ENCODE measurements at regions not wholly inside any gene's neighbourhood (a gene's known extent, or its start where the extent isn't known, plus 50 kb on each side); places are given as distances from the start of the nearest gene placed in this dataset.
"Not testable (repeated sequence)": the region's sequence is repeated elsewhere in the genome, so short reads cannot be mapped to it uniquely, and the experiment has no call there.

GRCh38 chr13:80680786-80681366 lies 339.9 kb upstream of the SPRY2 start:
- peaks cover 5% of the 10 kb centered on the region for H3K4me1 Mint-ChIP-seq (ENCODE audit: insufficient read depth, unreplicated experiment)
- H3K27me3 Mint-ChIP-seq (ENCODE audit: insufficient read depth, unreplicated experiment): no peaks in the 10 kb centered on the region
- no peak overlapping the region for H3K4me3 Mint-ChIP-seq (ENCODE audit: unreplicated experiment)
- CTCF ChIA-PET: interaction anchor here (0.6 to 0.7 kb wide), 2 partner anchors 50 to 127 kb away, joined by 3 to 4 read pairs; no protein-coding TSS in a partner anchor
- no peaks in the 10 kb centered on the region for H3K36me3 Mint-ChIP-seq (ENCODE audit: insufficient read depth, unreplicated experiment)
- no peak for TF ChIP-seq CTCF (IDR thresholded peaks at IDR 0.05; ENCODE audit: unreplicated experiment)
- BruUV-seq (replicated peaks): no TSS peak
- H3K9me3 Mint-ChIP-seq (ENCODE audit: unreplicated experiment): peaks cover 7% of the 10 kb centered on the region
- POLR2A ChIA-PET: no interaction called here
- intact Hi-C loops (cut with micrococcal nuclease): no loop called here
- no peak overlapping the region for H3K27ac Mint-ChIP-seq (ENCODE audit: low read depth, unreplicated experiment)
- DNase-seq (ENCODE audit: unreplicated experiment): no peak

- peaks cover 7% of the 10 kb centered on the region for H3K9me3 Mint-ChIP-seq (ENCODE audit: unreplicated experiment)
- no peaks in the 10 kb centered on the region for H3K36me3 Mint-ChIP-seq (ENCODE audit: insufficient read depth, unreplicated experiment)
- ChIA-PET CTCF (no interaction called here), POLR2A (no interaction called here)
- H3K4me3 Mint-ChIP-seq (ENCODE audit: unreplicated experiment): no peak overlapping the region
- intact Hi-C loops (cut with micrococcal nuclease): no loop called here
- H3K27me3 Mint-ChIP-seq (ENCODE audit: insufficient read depth, unreplicated experiment): no peaks in the 10 kb centered on the region
- DNase-seq (ENCODE audit: unreplicated experiment): no peak
- no peak for TF ChIP-seq CTCF (IDR thresholded peaks at IDR 0.05; ENCODE audit: unreplicated experiment)
- H3K4me1 Mint-ChIP-seq (ENCODE audit: insufficient read depth, unreplicated experiment): peaks cover 5% of the 10 kb centered on the region
- BruUV-seq (replicated peaks): no TSS peak
- no peak overlapping the region for H3K27ac Mint-ChIP-seq (ENCODE audit: low read depth, unreplicated experiment)
Observed at GRCh38 chr13:80679423-80679822, 338.5 kb upstream of the SPRY2 start.

GRCh38 chr13:80677227-80677626 lies 336.3 kb upstream of the SPRY2 start:
- H3K27me3 Mint-ChIP-seq (ENCODE audit: insufficient read depth, unreplicated experiment): no peaks in the 10 kb centered on the region
- no peak for TF ChIP-seq CTCF (IDR thresholded peaks at IDR 0.05; ENCODE audit: unreplicated experiment)
- H3K4me1 Mint-ChIP-seq (ENCODE audit: insufficient read depth, unreplicated experiment): no peaks in the 10 kb centered on the region
- H3K4me3 Mint-ChIP-seq (ENCODE audit: unreplicated experiment): no peak overlapping the region
- no peaks in the 10 kb centered on the region for H3K36me3 Mint-ChIP-seq (ENCODE audit: insufficient read depth, unreplicated experiment)
- peaks cover 7% of the 10 kb centered on the region for H3K9me3 Mint-ChIP-seq (ENCODE audit: unreplicated experiment)
- ChIA-PET CTCF (no interaction called here), POLR2A (no interaction called here)
- DNase-seq (ENCODE audit: unreplicated experiment): no peak
- no peak overlapping the region for H3K27ac Mint-ChIP-seq (ENCODE audit: low read depth, unreplicated experiment)
- no TSS peak for BruUV-seq (replicated peaks)
- intact Hi-C loops (cut with micrococcal nuclease): no loop called here

GRCh38 chr13:80675442-80675841 lies 334.5 kb upstream of the SPRY2 start:
- H3K4me1 Mint-ChIP-seq (ENCODE audit: insufficient read depth, unreplicated experiment); BruUV-seq (replicated peaks); DNase-seq (ENCODE audit: unreplicated experiment); H3K36me3 Mint-ChIP-seq (ENCODE audit: insufficient read depth, unreplicated experiment); intact Hi-C loops (cut with micrococcal nuclease); POLR2A ChIA-PET; H3K4me3 Mint-ChIP-seq (ENCODE audit: unreplicated experiment); H3K27ac Mint-ChIP-seq (ENCODE audit: low read depth, unreplicated experiment); H3K27me3 Mint-ChIP-seq (ENCODE audit: insufficient read depth, unreplicated experiment); CTCF ChIA-PET: not testable (repeated sequence)
- peaks cover 16% of the 10 kb centered on the region for H3K9me3 Mint-ChIP-seq (ENCODE audit: unreplicated experiment)

GRCh38 chr13:80671773-80672172 lies 330.8 kb upstream of the SPRY2 start:
- H3K4me1 Mint-ChIP-seq (ENCODE audit: insufficient read depth, unreplicated experiment): no peaks in the 10 kb centered on the region
- DNase-seq (ENCODE audit: unreplicated experiment): no peak
- peaks cover 9% of the 10 kb centered on the region for H3K9me3 Mint-ChIP-seq (ENCODE audit: unreplicated experiment)
- no peak for TF ChIP-seq CTCF (IDR thresholded peaks at IDR 0.05; ENCODE audit: unreplicated experiment)
- H3K27me3 Mint-ChIP-seq (ENCODE audit: insufficient read depth, unreplicated experiment): no peaks in the 10 kb centered on the region
- no TSS peak for BruUV-seq (replicated peaks)
- CTCF ChIA-PET: interaction anchor here (0.6 to 0.7 kb wide), 3 partner anchors 432 to 1048 kb away, joined by 3 to 4 read pairs (median 3); no protein-coding TSS in a partner anchor
- intact Hi-C loops (cut with micrococcal nuclease): no loop called here
- H3K4me3 Mint-ChIP-seq (ENCODE audit: unreplicated experiment): no peak overlapping the region
- H3K27ac Mint-ChIP-seq (ENCODE audit: low read depth, unreplicated experiment): no peak overlapping the region
- POLR2A ChIA-PET: no interaction called here
- no peaks in the 10 kb centered on the region for H3K36me3 Mint-ChIP-seq (ENCODE audit: insufficient read depth, unreplicated experiment)
